SK-N-SH treated with all-trans-retinoic acid at 6 μM for 48 hours (cell line): ENCODE measurements at regions not wholly inside any gene's neighbourhood (a gene's known extent, or its start where the extent isn't known, plus 50 kb on each side); places are given as distances from the start of the nearest gene placed in this dataset.

Experiments
- ATAC-seq: fragments of 200-7000 bp; cut with Tn5 transposase; 3 replicates; pipeline ENCODE4 v1.9.1; 2020; ENCODE audit warnings: mild to moderate bottlenecking, moderate library complexity
- ARNTL ChIP-seq: fragments of 450-650 bp; formaldehyde crosslinking; IDR thresholded peaks from 2 replicates; pipeline ENCODE4 v1.5.0; 2020; ENCODE audit warnings: low read depth, mild to moderate bottlenecking, moderate library complexity, borderline replicate concordance
- BACH2 ChIP-seq: fragments of 250-450 bp; sonication (Bioruptor Pico); IDR thresholded peaks from 2 replicates; pipeline ENCODE4 v1.9.0; 2021; ENCODE audit warnings: mild to moderate bottlenecking, borderline replicate concordance
- CREB5 ChIP-seq: fragments of 250-450 bp; sonication (Bioruptor Pico); IDR thresholded peaks from 2 replicates; pipeline ENCODE4 v1.5.1; 2020; ENCODE audit warnings: low read depth, mild to moderate bottlenecking, moderate library complexity
- CSDC2 ChIP-seq: fragments of 250-450 bp; sonication (Bioruptor Pico); IDR thresholded peaks from 2 replicates; pipeline ENCODE4 v1.5.0; 2020; ENCODE audit warnings: mild to moderate bottlenecking, moderate library complexity
- CSRNP3 ChIP-seq: fragments of 250-450 bp; sonication (Bioruptor Pico); IDR thresholded peaks from 2 replicates; pipeline ENCODE4 v1.5.1; 2021; ENCODE audit warnings: mild to moderate bottlenecking, moderate library complexity
- GLIS3 ChIP-seq: fragments of 250-450 bp; sonication (Bioruptor Pico); IDR thresholded peaks from 2 replicates; pipeline ENCODE4 v1.5.0; 2020; ENCODE audit warnings: mild to moderate bottlenecking, moderate library complexity
- ISL1 ChIP-seq: fragments of 250-450 bp; sonication (Bioruptor Pico); IDR thresholded peaks from 2 replicates; pipeline ENCODE4 v2.1.2; 2022; ENCODE audit warnings: mild to moderate bottlenecking, moderate library complexity
- OSR1 ChIP-seq: fragments of 250-450 bp; sonication (Bioruptor Pico); IDR thresholded peaks from 2 replicates; pipeline ENCODE4 v1.8.0; 2022; ENCODE audit warnings: moderate library complexity, mild to moderate bottlenecking, inconsistent platforms
- PATZ1 ChIP-seq: fragments of 250-450 bp; sonication (Bioruptor Pico); IDR thresholded peaks from 2 replicates; pipeline ENCODE4 v1.8.0; 2020; ENCODE audit warnings: mild to moderate bottlenecking, moderate library complexity, borderline replicate concordance
- POU6F1 ChIP-seq: fragments of 250-450 bp; sonication (Bioruptor Pico); IDR thresholded peaks from 2 replicates; pipeline ENCODE4 v1.8.0; 2021; ENCODE audit warnings: low read depth, mild to moderate bottlenecking, moderate library complexity, borderline replicate concordance
- PPARA ChIP-seq: fragments of 250-450 bp; sonication (Bioruptor Pico); IDR thresholded peaks from 2 replicates; pipeline ENCODE4 v1.5.0; 2020; ENCODE audit warnings: mild to moderate bottlenecking, borderline replicate concordance
- RARB ChIP-seq: fragments of 250-450 bp; sonication (Bioruptor Pico); IDR thresholded peaks from 2 replicates; pipeline ENCODE4 v1.8.0; 2021; ENCODE audit warnings: mild to moderate bottlenecking, moderate library complexity
- SNAI2 ChIP-seq: fragments of 250-450 bp; sonication (Bioruptor Pico); IDR thresholded peaks from 2 replicates; pipeline ENCODE4 v1.5.0; 2020; ENCODE audit warnings: mild to moderate bottlenecking, moderate library complexity
- TCF4 ChIP-seq: fragments of 250-450 bp; sonication (Bioruptor Pico); IDR thresholded peaks from 2 replicates; pipeline ENCODE4 v1.8.0; 2021; ENCODE audit warnings: mild to moderate bottlenecking, moderate library complexity, borderline replicate concordance
- TOX ChIP-seq: fragments of 250-450 bp; sonication (Bioruptor Pico); IDR thresholded peaks from 2 replicates; pipeline ENCODE4 v1.8.0; 2021; ENCODE audit warnings: mild to moderate bottlenecking, moderate library complexity, borderline replicate concordance
- TSHZ2 ChIP-seq: fragments of 250-450 bp; sonication (Bioruptor Pico); IDR thresholded peaks from 2 replicates; pipeline ENCODE4 v1.5.0; 2020; ENCODE audit warnings: mild to moderate bottlenecking, moderate library complexity
- ZC3H10 ChIP-seq: fragments of 250-450 bp; sonication (Bioruptor Pico); IDR thresholded peaks from 2 replicates; pipeline ENCODE4 v1.5.1; 2021; ENCODE audit warnings: mild to moderate bottlenecking, moderate library complexity
- ZFP3 ChIP-seq: fragments of 250-450 bp; sonication (Bioruptor Pico); IDR thresholded peaks from 2 replicates; pipeline ENCODE4 v1.5.0; 2020; ENCODE audit warnings: mild to moderate bottlenecking, moderate library complexity
- ZFP30 ChIP-seq: fragments of 450-650 bp; formaldehyde crosslinking; IDR thresholded peaks from 2 replicates; pipeline ENCODE4 v1.5.0; 2022; ENCODE audit warnings: mild to moderate bottlenecking, moderate library complexity
- ZNF565 ChIP-seq: fragments of 450-650 bp; formaldehyde crosslinking; conservative IDR thresholded peaks from 2 replicates; pipeline ENCODE4 v1.5.0; 2020; ENCODE audit warnings: low read depth, mild to moderate bottlenecking, moderate library complexity
- ZNF70 ChIP-seq: fragments of 450-650 bp; formaldehyde crosslinking; IDR thresholded peaks from 2 replicates; pipeline ENCODE4 v1.5.0; 2020; ENCODE audit warnings: mild to moderate bottlenecking, moderate library complexity
- ZNF8 ChIP-seq: fragments of 450-650 bp; formaldehyde crosslinking; IDR thresholded peaks from 2 replicates; pipeline ENCODE4 v1.5.0; 2020; ENCODE audit warnings: mild to moderate bottlenecking, moderate library complexity

GRCh38 chr9:22255337-22255736, 191.3 kb upstream of the DMRTA1 start:
- TF ChIP-seq RARB: no peak
- TF ChIP-seq PATZ1 (CRISPR knock-in tag): no peak
- no peak for TF ChIP-seq ZNF565
- ATAC-seq: no peak

- TF ChIP-seq ZNF565 (no peak), GLIS3 (no peak), ARNTL (no peak), SNAI2 (CRISPR knock-in tag) (no peak), PPARA (no peak), RARB (no peak), ZNF70 (CRISPR knock-in tag) (no peak), TOX (no peak), BACH2 (CRISPR knock-in tag) (no peak), TCF4 (CRISPR knock-in tag) (no peak)
- ATAC-seq: no peak
These were observed 190.2 kb upstream of the DMRTA1 start for GRCh38 chr9:22256381-22256780.

GRCh38 chr9:22257026-22257816, 189.4 kb upstream of the DMRTA1 start:
- no peak for ATAC-seq
- no peak for TF ChIP-seq TSHZ2 (CRISPR knock-in tag)
- TF ChIP-seq, all 23 proteins: peak for 0

GRCh38 chr9:22265038-22265437, 181.6 kb upstream of the DMRTA1 start:
- no peak for TF ChIP-seq GLIS3
- no peak for TF ChIP-seq ISL1 (CRISPR knock-in tag)
- no peak for TF ChIP-seq BACH2 (CRISPR knock-in tag)
- no peak for ATAC-seq

- TF ChIP-seq ISL1 (CRISPR knock-in tag) (no peak), CSRNP3 (CRISPR knock-in tag) (no peak)
- TF ChIP-seq, all 23 proteins: peak for 0
- no peak for ATAC-seq
These were observed 181.1 kb upstream of the DMRTA1 start for GRCh38 chr9:22265534-22265933.

- TF ChIP-seq OSR1 (CRISPR knock-in tag) (no peak), BACH2 (CRISPR knock-in tag) (no peak)
- no peak for ATAC-seq
These were observed 172.1 kb upstream of the DMRTA1 start for GRCh38 chr9:22274477-22274876.

GRCh38 chr9:22278426-22278825, 168.2 kb upstream of the DMRTA1 start:
- TF ChIP-seq GLIS3 (no peak), ZNF565 (no peak), BACH2 (CRISPR knock-in tag) (no peak), ZFP3 (CRISPR knock-in tag) (no peak), ZC3H10 (CRISPR knock-in tag) (no peak), ISL1 (CRISPR knock-in tag) (no peak), TCF4 (CRISPR knock-in tag) (no peak), CSDC2 (CRISPR knock-in tag) (no peak), POU6F1 (CRISPR knock-in tag) (no peak), ZFP30 (no peak), TOX (no peak), CREB5 (CRISPR knock-in tag) (no peak), SNAI2 (CRISPR knock-in tag) (no peak), ARNTL (no peak), RARB (no peak), OSR1 (CRISPR knock-in tag) (no peak), ZNF8 (no peak)
- ATAC-seq: no peak
